Peyer's patch (tissue), 4 donors: ENCODE measurements at regions not wholly inside any gene's neighbourhood (a gene's known extent, or its start where the extent isn't known, plus 50 kb on each side); places are given as distances from the start of the nearest gene placed in this dataset.

Experiments
- POLR2A ChIP-seq, 2 donors: fragments of 450-650 bp; IDR thresholded peaks; one replicate each; pipeline ENCODE4 v1.5.1; 2017; ENCODE audit warnings: antibody characterized with exemption in 2 of 2, mild to moderate bottlenecking in 2 of 2, moderate library complexity in 2 of 2
- TF ChIP-seq, protein P1 (sequence below), 6 experiments: fragments of 450-650 bp in 4 of 6; fragments of 200-600 bp in 2 of 6; sonication (generic) in 1 of 6; IDR thresholded peaks; one replicate each; pipeline ENCODE4 v1.5.1; 2017 to 2019; ENCODE audit warnings: antibody characterized with exemption in 6 of 6, mild to moderate bottlenecking in 3 of 6, moderate library complexity in 1 of 6

DNA sequence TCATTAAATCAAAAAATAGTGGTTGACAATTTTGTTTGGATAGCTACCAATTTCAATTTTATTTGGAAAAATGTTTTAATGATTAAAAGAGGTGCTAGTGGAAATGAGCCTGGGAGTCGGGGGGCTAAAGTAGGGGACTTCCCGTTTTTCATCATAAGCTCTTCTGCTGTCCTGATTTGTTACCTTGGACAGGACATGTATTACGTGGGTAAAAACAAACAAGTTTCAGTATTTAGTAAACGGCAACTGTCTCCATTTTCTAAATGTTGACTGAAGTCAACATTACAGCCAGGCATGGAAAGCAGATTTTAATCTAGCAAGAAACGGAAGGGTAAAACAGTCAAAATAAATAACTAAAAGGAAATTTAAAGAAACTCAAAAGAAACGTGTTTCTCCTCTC lies 212.3 kb upstream of the GRAMD2B start:
- TF ChIP-seq, protein P1, sequence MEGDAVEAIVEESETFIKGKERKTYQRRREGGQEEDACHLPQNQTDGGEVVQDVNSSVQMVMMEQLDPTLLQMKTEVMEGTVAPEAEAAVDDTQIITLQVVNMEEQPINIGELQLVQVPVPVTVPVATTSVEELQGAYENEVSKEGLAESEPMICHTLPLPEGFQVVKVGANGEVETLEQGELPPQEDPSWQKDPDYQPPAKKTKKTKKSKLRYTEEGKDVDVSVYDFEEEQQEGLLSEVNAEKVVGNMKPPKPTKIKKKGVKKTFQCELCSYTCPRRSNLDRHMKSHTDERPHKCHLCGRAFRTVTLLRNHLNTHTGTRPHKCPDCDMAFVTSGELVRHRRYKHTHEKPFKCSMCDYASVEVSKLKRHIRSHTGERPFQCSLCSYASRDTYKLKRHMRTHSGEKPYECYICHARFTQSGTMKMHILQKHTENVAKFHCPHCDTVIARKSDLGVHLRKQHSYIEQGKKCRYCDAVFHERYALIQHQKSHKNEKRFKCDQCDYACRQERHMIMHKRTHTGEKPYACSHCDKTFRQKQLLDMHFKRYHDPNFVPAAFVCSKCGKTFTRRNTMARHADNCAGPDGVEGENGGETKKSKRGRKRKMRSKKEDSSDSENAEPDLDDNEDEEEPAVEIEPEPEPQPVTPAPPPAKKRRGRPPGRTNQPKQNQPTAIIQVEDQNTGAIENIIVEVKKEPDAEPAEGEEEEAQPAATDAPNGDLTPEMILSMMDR (IDR thresholded peaks at IDR 0.05) = no peak
- no peak for TF ChIP-seq POLR2A (IDR thresholded peaks at IDR 0.05)
